ENCODE measurements at regions not wholly inside any gene's neighbourhood (a gene's known extent, or its start where the extent isn't known, plus 50 kb on each side); places are given as distances from the start of the nearest gene placed in this dataset.

DNA sequence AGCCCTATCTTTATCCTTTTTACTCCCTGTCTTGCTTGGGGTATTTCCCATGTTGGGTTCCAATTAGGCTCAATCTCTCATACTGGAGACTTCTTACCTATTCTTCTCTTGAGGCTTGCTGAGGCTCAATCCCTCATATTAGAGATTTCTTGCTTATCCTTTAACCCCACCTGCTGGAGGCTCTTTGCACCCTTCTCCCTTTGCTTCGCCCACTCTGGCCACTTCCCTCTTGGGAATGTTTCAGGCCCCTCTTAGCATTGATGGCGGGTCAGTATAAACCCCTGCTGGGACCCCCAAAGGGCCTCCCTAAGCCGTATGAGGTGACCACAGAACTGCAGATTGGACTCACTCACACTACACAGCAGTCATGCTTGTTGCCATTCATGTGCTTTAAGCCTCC is 69.3 kb upstream of the CDK20 start (continued):
- TF ChIP-seq ZFP41 (tag by site-specific recombination; IDR thresholded peaks at IDR 0.05; ENCODE audit: borderline replicate concordance) (no peak), ZNF510 (tag by site-specific recombination; IDR thresholded peaks at IDR 0.05; ENCODE audit: insufficient replicate concordance) (no peak), OSR2 (tag by site-specific recombination; IDR thresholded peaks at IDR 0.05) (no peak), ZNF660 (tag by site-specific recombination; IDR thresholded peaks at IDR 0.05) (no peak), ZBTB1 (tag by site-specific recombination; IDR thresholded peaks at IDR 0.05) (no peak), ZNF777 (tag by site-specific recombination; IDR thresholded peaks at IDR 0.05; ENCODE audit: borderline replicate concordance) (no peak), ZNF501 (tag by site-specific recombination; IDR thresholded peaks at IDR 0.05) (no peak), ZEB2 (tag by site-specific recombination; IDR thresholded peaks at IDR 0.05) (no peak), ZNF776 (tag by site-specific recombination; IDR thresholded peaks at IDR 0.05; ENCODE audit: borderline replicate concordance) (no peak)
- TF ChIP-seq, protein P1, sequence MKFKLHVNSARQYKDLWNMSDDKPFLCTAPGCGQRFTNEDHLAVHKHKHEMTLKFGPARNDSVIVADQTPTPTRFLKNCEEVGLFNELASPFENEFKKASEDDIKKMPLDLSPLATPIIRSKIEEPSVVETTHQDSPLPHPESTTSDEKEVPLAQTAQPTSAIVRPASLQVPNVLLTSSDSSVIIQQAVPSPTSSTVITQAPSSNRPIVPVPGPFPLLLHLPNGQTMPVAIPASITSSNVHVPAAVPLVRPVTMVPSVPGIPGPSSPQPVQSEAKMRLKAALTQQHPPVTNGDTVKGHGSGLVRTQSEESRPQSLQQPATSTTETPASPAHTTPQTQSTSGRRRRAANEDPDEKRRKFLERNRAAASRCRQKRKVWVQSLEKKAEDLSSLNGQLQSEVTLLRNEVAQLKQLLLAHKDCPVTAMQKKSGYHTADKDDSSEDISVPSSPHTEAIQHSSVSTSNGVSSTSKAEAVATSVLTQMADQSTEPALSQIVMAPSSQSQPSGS (tag by site-specific recombination; IDR thresholded peaks at IDR 0.05; ENCODE audit: low read depth): no peak

DNA sequence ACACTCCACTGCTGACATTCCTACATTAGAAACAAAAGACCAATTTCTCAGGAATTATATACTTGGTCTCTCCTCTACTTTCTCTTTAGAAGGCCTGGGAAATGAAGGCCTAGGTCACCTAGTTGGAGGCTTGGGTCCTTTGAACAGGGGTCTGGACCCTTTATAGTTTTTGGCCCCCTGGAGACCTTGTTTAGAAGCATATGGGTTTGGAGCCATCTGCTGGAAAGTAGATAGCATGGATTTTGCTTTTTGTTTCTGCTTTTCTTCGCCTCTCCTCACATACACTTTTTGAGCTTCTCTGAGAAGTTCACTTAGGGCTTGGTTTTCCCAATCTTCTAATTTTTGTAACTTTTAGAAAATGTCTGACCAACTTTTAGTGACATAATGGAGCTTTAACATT is 67.1 kb upstream of the CDK20 start:
- POLR2A ChIA-PET: no interaction called here
- TF ChIP-seq ZNF654 (tag by site-specific recombination; IDR thresholded peaks at IDR 0.05; ENCODE audit: low read depth) (peak; percentile 18; the same call in 1 of the 2 replicates), ZNF132 (tag by site-specific recombination; IDR thresholded peaks at IDR 0.05; ENCODE audit: borderline replicate concordance) (no peak)
- H3K4me3 ChIP-seq (ENCODE audit: low read depth, low read length): no peak overlapping the region
- H3K36me3 ChIP-seq (ENCODE audit: control insufficient read depth in 2 of 2, insufficient read depth in 1 of 2, low read length in 2 of 2): no peaks in the 10 kb centered on the region
- no peaks in the 10 kb centered on the region for H3K4me1 ChIP-seq (ENCODE audit: control insufficient read depth, insufficient read depth, low read length)
- CTCF ChIA-PET: interaction anchor here (0.6 to 1.4 kb wide), 11 partner anchors 8 to 921 kb away, joined by 3 to 8 read pairs (median 3); a partner anchor contains a TSS
- no peak overlapping the region for H3K27ac ChIP-seq (ENCODE audit: extremely low read depth, low read depth, low read length)
- no peaks in the 10 kb centered on the region for H3K9me3 ChIP-seq (ENCODE audit: control insufficient read depth, insufficient read depth, low read depth, low read length)

DNA sequence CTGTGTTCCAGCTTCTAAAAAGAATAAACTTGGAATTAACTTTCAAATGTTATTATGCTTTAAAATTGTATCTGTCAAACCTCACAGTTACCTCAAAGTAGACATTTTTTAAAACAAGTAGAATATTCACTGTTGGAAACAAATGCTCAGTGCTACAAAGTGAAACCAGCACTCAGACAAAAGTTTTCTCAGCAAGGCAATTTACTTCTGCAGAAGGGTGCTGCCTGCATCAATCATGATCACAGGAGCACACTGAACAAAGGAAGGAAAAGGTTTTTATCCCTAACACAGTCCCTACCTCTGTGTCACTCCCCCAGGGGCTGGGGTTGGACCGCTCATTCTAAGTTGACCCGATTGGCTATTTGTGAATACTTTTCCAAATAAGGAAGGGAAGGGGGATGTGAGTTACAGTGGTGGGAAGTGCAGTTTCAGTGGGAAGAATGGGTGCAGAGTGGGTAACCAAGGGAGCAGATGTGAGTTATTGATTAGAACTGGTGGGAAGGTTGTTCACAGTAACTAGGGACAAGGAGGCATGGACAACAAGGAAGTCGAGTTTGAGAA is 63.0 kb upstream of the CDK20 start:
- Histone ChIP-seq H3K36me3 (ENCODE audit: control insufficient read depth in 2 of 2, insufficient read depth in 1 of 2, low read length in 2 of 2) (no peaks in the 10 kb centered on the region), H3K4me1 (ENCODE audit: control insufficient read depth, insufficient read depth, low read length) (no peaks in the 10 kb centered on the region), H3K4me3 (ENCODE audit: low read depth, low read length) (no peak overlapping the region), H3K9me3 (ENCODE audit: control insufficient read depth, insufficient read depth, low read depth, low read length) (no peaks in the 10 kb centered on the region), H3K27ac (ENCODE audit: extremely low read depth, low read depth, low read length) (no peak overlapping the region)
- POLR2A ChIA-PET: no interaction called here
- TF ChIP-seq TRIM28 (IDR thresholded peaks at IDR 0.05; ENCODE audit: borderline replicate concordance, low read length) (peak; percentile 76; the same call in 1 of the 2 replicates), ZNF585B (tag by site-specific recombination; IDR thresholded peaks at IDR 0.05) (no peak), SETDB1 (IDR thresholded peaks at IDR 0.05; ENCODE audit: insufficient read length, low read length) (peak; percentile 97)
- CTCF ChIA-PET: interaction anchor here (0.6 kb wide), 1 partner anchor 200 kb away, joined by 4 read pairs; no protein-coding TSS in a partner anchor

DNA sequence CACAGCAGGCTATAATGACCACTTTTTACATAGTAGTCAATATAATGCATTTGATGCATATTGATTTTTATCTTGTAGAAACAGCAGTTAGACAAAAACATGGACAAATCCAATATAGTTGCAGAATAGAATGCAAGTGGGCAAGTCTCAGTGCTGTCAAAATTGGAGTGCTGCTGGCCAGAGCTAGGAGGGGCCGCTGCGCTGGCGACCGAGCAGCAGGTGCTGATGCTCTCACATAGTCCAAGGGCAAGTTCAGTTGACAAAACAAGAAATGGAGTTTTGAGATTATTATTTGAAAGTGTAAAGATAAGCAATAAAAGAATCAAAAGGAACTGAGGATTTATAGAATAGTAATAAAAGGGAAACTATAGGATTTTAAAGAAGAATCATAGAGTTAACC is 60.6 kb upstream of the CDK20 start:
- H3K4me3 ChIP-seq (ENCODE audit: low read depth, low read length): no peak overlapping the region
- ChIA-PET POLR2A (no interaction called here), CTCF (interaction anchor here (0.6 kb wide), 1 partner anchor 222 kb away, joined by 3 read pairs; no protein-coding TSS in a partner anchor)
- H3K27ac ChIP-seq (ENCODE audit: extremely low read depth, low read depth, low read length): no peak overlapping the region
- H3K36me3 ChIP-seq (ENCODE audit: control insufficient read depth in 2 of 2, insufficient read depth in 1 of 2, low read length in 2 of 2): no peaks in the 10 kb centered on the region
- H3K9me3 ChIP-seq (ENCODE audit: control insufficient read depth, insufficient read depth, low read depth, low read length): no peaks in the 10 kb centered on the region
- no peaks in the 10 kb centered on the region for H3K4me1 ChIP-seq (ENCODE audit: control insufficient read depth, insufficient read depth, low read length)
- no peak for TF ChIP-seq KLF1 (tag by site-specific recombination; IDR thresholded peaks at IDR 0.05)
- TF ChIP-seq OSR2 (tag by site-specific recombination; IDR thresholded peaks at IDR 0.05): no peak
- TF ChIP-seq, protein P2, sequence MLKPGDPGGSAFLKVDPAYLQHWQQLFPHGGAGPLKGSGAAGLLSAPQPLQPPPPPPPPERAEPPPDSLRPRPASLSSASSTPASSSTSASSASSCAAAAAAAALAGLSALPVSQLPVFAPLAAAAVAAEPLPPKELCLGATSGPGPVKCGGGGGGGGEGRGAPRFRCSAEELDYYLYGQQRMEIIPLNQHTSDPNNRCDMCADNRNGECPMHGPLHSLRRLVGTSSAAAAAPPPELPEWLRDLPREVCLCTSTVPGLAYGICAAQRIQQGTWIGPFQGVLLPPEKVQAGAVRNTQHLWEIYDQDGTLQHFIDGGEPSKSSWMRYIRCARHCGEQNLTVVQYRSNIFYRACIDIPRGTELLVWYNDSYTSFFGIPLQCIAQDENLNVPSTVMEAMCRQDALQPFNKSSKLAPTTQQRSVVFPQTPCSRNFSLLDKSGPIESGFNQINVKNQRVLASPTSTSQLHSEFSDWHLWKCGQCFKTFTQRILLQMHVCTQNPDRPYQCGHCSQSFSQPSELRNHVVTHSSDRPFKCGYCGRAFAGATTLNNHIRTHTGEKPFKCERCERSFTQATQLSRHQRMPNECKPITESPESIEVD (tag by site-specific recombination; IDR thresholded peaks at IDR 0.05): no peak
- no peak for TF ChIP-seq REPIN1 (tag by site-specific recombination; IDR thresholded peaks at IDR 0.05; ENCODE audit: low read depth)
- no peak for TF ChIP-seq ZNF16 (tag by site-specific recombination; IDR thresholded peaks at IDR 0.05; ENCODE audit: low read depth)
- TF ChIP-seq, protein P3, sequence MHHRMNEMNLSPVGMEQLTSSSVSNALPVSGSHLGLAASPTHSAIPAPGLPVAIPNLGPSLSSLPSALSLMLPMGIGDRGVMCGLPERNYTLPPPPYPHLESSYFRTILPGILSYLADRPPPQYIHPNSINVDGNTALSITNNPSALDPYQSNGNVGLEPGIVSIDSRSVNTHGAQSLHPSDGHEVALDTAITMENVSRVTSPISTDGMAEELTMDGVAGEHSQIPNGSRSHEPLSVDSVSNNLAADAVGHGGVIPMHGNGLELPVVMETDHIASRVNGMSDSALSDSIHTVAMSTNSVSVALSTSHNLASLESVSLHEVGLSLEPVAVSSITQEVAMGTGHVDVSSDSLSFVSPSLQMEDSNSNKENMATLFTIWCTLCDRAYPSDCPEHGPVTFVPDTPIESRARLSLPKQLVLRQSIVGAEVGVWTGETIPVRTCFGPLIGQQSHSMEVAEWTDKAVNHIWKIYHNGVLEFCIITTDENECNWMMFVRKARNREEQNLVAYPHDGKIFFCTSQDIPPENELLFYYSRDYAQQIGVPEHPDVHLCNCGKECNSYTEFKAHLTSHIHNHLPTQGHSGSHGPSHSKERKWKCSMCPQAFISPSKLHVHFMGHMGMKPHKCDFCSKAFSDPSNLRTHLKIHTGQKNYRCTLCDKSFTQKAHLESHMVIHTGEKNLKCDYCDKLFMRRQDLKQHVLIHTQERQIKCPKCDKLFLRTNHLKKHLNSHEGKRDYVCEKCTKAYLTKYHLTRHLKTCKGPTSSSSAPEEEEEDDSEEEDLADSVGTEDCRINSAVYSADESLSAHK (tag by site-specific recombination; IDR thresholded peaks at IDR 0.05): no peak
- TF ChIP-seq, protein P4, sequence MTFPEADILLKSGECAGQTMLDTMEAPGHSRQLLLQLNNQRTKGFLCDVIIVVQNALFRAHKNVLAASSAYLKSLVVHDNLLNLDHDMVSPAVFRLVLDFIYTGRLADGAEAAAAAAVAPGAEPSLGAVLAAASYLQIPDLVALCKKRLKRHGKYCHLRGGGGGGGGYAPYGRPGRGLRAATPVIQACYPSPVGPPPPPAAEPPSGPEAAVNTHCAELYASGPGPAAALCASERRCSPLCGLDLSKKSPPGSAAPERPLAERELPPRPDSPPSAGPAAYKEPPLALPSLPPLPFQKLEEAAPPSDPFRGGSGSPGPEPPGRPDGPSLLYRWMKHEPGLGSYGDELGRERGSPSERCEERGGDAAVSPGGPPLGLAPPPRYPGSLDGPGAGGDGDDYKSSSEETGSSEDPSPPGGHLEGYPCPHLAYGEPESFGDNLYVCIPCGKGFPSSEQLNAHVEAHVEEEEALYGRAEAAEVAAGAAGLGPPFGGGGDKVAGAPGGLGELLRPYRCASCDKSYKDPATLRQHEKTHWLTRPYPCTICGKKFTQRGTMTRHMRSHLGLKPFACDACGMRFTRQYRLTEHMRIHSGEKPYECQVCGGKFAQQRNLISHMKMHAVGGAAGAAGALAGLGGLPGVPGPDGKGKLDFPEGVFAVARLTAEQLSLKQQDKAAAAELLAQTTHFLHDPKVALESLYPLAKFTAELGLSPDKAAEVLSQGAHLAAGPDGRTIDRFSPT (tag by site-specific recombination; IDR thresholded peaks at IDR 0.05): no peak
- TF ChIP-seq MYNN (tag by site-specific recombination; IDR thresholded peaks at IDR 0.05; ENCODE audit: borderline replicate concordance): no peak
- TF ChIP-seq ZFP3 (tag by site-specific recombination; IDR thresholded peaks at IDR 0.05; ENCODE audit: low read depth): no peak

All from HEK293 (cell line).